SK-N-SH (cell line): ENCODE measurements at regions not wholly inside any gene's neighbourhood (a gene's known extent, or its start where the extent isn't known, plus 50 kb on each side); places are given as distances from the start of the nearest gene placed in this dataset.

ENCODE experiments used
- CHD2 ChIP-seq: fragments of 150-350 bp; IDR thresholded peaks from 2 replicates; pipeline ENCODE4 v1.6.1; 2018; ENCODE audit warnings: low read length; ENCODE audit not compliant: partially characterized antibody
- CTCF ChIP-seq: fragments of 200-600 bp; sonication (generic); IDR thresholded peaks from 2 replicates; pipeline ENCODE4 v1.6.1; 2017; ENCODE audit warnings: antibody characterized with exemption, mild to moderate bottlenecking, moderate library complexity
- EP300 ChIP-seq, 2 experiments: IDR thresholded peaks; 2 replicates each; pipeline versions ENCODE4 v1.4.0 to v1.6.1; 2012; ENCODE audit warnings: borderline replicate concordance in 1 of 2, low read depth in 1 of 2, low read length in 1 of 2
- FOXJ3 ChIP-seq: sonication (generic); formaldehyde crosslinking; IDR thresholded peaks from 2 replicates; pipeline ENCODE4 v1.5.1; 2020; ENCODE audit warnings: mild to moderate bottlenecking, missing genetic modification reagents
- JUND ChIP-seq: IDR thresholded peaks from 2 replicates; pipeline ENCODE4 v1.4.0; 2012
- MAX ChIP-seq: IDR thresholded peaks from 2 replicates; pipeline ENCODE4 v1.4.0; 2012; ENCODE audit warnings: low read depth
- POLR2AphosphoS5 ChIP-seq: IDR thresholded peaks from 2 replicates; pipeline ENCODE4 v1.6.1; 2012; ENCODE audit warnings: low read depth, low read length
- RAD21 ChIP-seq: IDR thresholded peaks from 2 replicates; pipeline ENCODE4 v1.6.1; 2012; ENCODE audit warnings: mild to moderate bottlenecking, low read length
- USF2 ChIP-seq: fragments of 150-350 bp; IDR thresholded peaks from 2 replicates; pipeline ENCODE4 v1.6.1; 2017; ENCODE audit warnings: antibody characterized with exemption, low read length, low read depth, borderline replicate concordance
- TF ChIP-seq, protein P1 (sequence below): IDR thresholded peaks from 2 replicates; pipeline ENCODE4 v1.6.1; 2012; ENCODE audit warnings: mild to moderate bottlenecking, low read depth, low read length, moderate library complexity

DNA sequence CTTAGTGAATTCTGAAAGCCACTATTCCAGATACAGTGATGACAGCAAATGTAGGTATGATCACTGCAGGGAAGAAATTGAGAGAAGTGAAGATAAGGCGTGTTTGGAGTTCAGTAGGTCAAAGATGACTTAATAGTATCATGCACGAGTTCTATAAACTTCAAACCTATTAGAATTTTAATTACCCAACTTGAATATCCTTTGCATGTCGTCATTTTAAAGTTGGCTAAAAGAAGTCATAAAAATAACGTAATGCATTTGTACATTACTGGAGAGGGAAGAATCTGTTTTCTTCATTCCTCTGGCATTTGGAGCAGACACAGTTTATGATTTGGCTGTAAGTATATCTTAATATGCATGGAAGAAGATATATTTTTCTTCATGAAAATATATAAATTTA, 68.6 kb upstream of the MXRA5 start:
- TF ChIP-seq CTCF (no peak), RAD21 (no peak), MAX (no peak), USF2 (no peak), POLR2AphosphoS5 (no peak), CHD2 (no peak), EP300 (IDR thresholded peaks at IDR 0.05; ENCODE audit: borderline replicate concordance in 1 of 2, low read depth in 1 of 2, low read length in 1 of 2) (no peak), FOXJ3 (CRISPR knock-in tag) (no peak), JUND (no peak)
- TF ChIP-seq, protein P1, sequence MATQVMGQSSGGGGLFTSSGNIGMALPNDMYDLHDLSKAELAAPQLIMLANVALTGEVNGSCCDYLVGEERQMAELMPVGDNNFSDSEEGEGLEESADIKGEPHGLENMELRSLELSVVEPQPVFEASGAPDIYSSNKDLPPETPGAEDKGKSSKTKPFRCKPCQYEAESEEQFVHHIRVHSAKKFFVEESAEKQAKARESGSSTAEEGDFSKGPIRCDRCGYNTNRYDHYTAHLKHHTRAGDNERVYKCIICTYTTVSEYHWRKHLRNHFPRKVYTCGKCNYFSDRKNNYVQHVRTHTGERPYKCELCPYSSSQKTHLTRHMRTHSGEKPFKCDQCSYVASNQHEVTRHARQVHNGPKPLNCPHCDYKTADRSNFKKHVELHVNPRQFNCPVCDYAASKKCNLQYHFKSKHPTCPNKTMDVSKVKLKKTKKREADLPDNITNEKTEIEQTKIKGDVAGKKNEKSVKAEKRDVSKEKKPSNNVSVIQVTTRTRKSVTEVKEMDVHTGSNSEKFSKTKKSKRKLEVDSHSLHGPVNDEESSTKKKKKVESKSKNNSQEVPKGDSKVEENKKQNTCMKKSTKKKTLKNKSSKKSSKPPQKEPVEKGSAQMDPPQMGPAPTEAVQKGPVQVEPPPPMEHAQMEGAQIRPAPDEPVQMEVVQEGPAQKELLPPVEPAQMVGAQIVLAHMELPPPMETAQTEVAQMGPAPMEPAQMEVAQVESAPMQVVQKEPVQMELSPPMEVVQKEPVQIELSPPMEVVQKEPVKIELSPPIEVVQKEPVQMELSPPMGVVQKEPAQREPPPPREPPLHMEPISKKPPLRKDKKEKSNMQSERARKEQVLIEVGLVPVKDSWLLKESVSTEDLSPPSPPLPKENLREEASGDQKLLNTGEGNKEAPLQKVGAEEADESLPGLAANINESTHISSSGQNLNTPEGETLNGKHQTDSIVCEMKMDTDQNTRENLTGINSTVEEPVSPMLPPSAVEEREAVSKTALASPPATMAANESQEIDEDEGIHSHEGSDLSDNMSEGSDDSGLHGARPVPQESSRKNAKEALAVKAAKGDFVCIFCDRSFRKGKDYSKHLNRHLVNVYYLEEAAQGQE = no peak
